NCI-H1417 (cell line): ENCODE measurements at regions not wholly inside any gene's neighbourhood (a gene's known extent, or its start where the extent isn't known, plus 50 kb on each side); places are given as distances from the start of the nearest gene placed in this dataset.
"Not testable (repeated sequence)": the region's sequence is repeated elsewhere in the genome, so short reads cannot be mapped to it uniquely, and the experiment has no call there.

Source experiments
- DNase-seq, 3 experiments: peaks; one replicate each; lab custom pipeline; 2025; lab: John Stamatoyannopoulos, UW

DNA sequence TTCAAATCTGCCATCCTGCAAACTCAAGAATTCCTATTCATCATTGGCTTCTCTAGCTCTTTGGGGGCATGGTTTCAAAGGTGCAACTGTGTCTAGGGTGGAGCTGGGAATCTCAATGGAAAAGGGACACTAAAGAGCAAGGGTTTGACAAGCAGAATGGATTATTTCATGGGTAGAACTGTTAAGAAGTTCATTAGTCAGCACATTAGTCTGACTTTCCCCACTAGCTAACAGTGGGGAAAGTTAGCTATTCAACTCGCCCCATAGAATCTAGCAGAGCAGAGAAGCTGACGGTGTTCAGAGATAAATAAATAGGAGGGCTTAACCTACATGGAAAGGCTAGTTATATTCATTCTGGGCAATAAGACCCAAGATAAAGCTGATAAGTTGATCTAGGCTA, 153.9 kb downstream of the EMP1 start:
- no peak for DNase-seq

DNA sequence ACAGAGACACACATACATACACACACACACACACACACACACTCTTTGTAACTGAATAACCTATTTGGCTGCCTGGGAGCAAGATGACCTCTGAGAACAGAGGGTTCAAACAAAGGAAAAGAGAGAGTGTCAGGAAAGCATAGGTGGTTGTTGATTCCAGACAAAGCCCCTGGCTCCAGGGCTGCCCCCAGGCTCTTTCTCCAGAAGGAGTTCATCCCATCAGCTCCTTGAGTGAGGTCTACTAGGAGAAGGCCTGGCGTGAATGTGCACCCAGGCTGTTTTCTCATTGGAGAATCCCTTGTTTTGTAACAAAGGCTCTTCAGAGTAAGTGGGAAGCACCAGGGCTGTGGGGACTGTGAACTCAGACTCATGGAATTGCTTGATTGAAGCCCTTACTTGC, 151.9 kb downstream of the EMP1 start:
- DNase-seq = no peak

DNA sequence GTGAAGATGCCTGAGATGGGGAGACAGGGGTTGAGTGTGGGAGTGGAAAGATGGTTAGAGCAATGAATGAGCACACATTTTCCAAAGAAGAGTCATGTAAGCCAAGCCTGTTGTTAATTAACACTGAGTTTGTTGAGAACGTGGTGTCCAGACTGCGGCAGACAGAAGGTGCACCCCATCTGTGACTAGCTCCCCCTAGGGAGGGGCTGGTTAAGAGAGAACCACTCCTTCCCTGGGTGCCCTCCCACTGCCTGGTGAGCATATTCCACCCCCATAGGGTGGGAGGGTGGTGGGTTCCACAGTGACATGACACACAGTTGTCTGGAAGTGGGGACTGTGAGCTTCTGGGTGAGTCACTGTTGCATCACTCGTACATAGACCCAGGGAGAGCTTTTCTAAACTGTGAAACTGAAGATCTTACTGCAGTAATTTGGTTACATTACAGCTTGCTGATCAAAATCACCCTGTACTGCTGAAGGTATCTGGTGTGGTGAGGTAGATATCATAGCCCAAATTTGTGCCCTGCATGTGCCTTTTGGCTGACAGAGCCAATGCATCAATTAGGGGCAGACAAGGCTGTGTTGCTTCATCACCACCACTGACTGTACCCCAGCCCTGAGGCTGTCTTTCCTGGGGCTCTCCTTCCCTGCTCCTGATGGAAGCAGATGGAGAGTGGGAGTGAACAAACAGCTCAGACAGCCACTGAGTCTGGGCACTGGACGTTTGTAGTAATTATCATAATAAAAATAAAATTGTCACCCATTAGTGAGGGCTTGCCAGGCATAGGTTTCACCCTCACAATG, 150.9 kb downstream of the EMP1 start:
- DNase-seq = no peak

DNA sequence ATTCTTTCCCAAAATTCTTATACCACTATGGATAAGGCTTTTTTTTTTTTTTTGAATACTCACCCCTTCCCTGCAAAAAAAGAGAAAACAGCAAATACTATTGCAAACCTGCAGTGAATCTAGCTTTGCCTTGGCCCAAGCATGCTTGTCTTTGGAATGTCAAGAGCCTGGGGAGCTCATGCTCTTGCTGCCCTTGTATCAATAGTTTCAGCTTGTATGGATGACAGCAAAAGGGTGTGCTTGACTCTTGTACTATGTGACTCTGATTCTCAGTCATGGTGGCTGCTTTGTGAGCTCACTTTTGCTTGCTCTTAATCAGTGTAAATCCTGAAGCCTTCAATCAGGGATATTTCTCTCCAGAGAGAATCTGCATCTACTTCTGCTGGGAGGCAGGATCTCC, 149.2 kb downstream of the EMP1 start:
- DNase-seq = no peak

DNA sequence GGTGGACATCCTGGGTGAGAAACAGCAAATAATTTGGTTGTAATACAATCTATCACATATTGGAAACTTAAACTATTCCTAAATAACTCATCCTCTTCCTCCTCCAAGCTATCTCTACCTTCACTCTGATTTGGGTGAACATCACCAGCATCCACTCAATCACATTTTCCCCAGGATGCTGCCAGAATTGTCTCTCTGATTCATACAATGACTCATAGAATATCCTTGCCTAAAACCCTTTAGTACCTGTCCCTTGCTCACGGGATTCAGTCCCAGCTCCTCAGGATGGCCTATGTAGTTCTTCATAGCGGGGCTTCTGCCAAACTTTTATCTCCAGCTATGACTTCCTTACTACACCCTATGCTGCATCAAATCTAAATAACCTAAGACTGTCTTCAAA, 146.8 kb downstream of the EMP1 start:
- DNase-seq = no peak

DNA sequence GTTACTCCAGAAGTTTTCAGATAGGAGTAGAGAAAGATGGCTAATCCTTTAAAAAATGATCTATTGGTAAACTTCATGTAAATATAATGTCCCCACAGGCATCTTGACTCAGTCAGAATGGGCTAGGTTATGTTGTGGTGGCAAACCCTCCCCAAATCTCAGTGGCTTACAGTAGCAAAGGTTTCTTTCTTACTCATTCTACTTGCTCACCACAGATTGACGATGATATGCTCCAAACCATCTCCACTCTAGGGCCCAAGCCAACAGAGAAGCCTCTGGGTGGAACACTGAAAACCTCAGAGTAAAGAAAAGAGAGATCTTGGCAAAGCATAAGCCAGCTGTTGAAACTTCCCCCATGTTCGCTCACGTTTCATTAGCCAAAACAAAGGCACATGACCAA, 146.4 kb downstream of the EMP1 start:
- no peak for DNase-seq

GRCh38 chr12:13340149-13340548, 143.6 kb downstream of the EMP1 start:
- no peak for DNase-seq

- no peak for DNase-seq
Measured at GRCh38 chr12:13339538-13339937, 143.0 kb downstream of the EMP1 start.

GRCh38 chr12:13339091-13339490, 142.6 kb downstream of the EMP1 start:
- no peak for DNase-seq

- DNase-seq = peak in 1 of 3 experiments; percentile 37
Measured at GRCh38 chr12:13337791-13338190, 141.3 kb downstream of the EMP1 start.

- no peak for DNase-seq
Measured at GRCh38 chr12:13336216-13336615, 139.7 kb downstream of the EMP1 start.

DNA sequence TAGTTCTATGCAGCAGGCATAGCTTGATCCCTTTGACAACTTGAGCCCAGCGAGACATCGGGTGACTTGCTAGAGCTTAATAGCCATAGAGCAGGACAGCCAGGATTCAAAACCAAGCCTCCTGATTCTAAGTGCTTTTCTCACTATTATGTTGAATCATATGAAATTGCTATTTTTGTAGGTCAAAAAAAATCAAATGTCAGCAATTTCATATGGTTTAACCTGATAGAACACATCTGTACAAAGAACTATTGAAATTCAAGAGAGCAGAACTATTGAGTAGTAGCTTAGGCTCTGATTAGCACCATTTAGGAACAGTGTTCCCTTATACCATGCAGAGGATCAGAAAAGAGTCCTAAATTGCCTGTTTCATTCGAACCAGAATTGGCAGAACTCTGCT, 132.0 kb downstream of the EMP1 start:
- no peak for DNase-seq

GRCh38 chr12:13326076-13326475, 129.6 kb downstream of the EMP1 start:
- peak; percentile 2 to 71 (median 32) for DNase-seq

GRCh38 chr12:13325037-13325436, 128.5 kb downstream of the EMP1 start:
- not testable (repeated sequence) for DNase-seq

GRCh38 chr12:13318231-13319015, 121.9 kb downstream of the EMP1 start:
- DNase-seq = peak in 1 of 3 experiments; percentile 62

GRCh38 chr12:13316587-13317246, 120.2 kb downstream of the EMP1 start:
- DNase-seq = no peak

- no peak for DNase-seq
Measured at GRCh38 chr12:13313886-13314285, 117.4 kb downstream of the EMP1 start.

DNA sequence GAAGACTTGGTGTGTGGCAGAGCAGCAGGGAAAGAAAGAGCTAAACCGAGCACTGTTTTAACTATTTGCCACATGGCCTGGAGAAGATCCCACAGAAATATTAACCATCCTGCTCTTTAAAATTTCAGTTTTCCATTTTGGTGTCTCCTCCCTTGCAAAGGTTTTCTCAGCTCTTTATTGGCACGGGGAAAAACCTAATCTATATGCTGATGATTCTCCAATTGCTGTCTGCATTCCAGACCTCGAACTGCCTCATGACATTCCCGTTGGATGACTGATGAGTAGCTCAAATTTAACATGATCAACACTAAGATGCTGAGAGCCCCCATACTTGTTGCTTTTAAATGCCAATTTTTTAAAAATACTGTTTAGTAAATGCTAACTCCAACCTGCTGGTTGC, 115.0 kb downstream of the EMP1 start:
- DNase-seq = no peak

GRCh38 chr12:13307143-13307816, 110.8 kb downstream of the EMP1 start:
- DNase-seq = no peak

GRCh38 chr12:13304924-13305323, 108.4 kb downstream of the EMP1 start:
- DNase-seq = peak in 1 of 3 experiments; percentile 43

GRCh38 chr12:13299457-13299856, 102.9 kb downstream of the EMP1 start:
- no peak for DNase-seq

- DNase-seq = no peak
Measured at GRCh38 chr12:13293096-13293495, 96.6 kb downstream of the EMP1 start.
